ENCODE measurements at regions not wholly inside any gene's neighbourhood (a gene's known extent, or its start where the extent isn't known, plus 50 kb on each side); places are given as distances from the start of the nearest gene placed in this dataset.
"Not testable (repeated sequence)": the region's sequence is repeated elsewhere in the genome, so short reads cannot be mapped to it uniquely, and the experiment has no call there.

- DNase-seq (ENCODE audit: low read depth), result not testable (repeated sequence)
Observed at GRCh38 chr20:17891131-17891530, 77.5 kb downstream of the SNX5 start.

DNA sequence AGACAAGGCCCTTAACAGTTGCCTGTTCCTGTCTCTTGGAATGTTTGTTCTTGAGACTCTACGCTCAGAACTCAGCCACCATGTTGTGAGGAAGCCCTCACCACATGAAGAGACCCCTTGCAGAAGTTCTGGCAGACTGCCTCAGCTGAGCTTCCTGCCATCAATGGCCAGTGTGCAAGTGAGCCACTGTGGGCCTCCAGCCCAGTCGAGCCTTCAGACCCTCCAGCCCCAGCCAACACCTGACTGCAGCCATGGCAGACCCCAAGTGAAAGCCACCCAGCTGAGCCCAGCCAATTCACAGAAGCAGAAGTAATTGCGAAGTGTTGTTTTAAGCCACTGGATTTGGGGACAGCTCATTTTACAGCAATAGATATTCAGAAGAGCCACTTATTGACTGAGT, 78.3 kb downstream of the SNX5 start:
- no peak for DNase-seq (ENCODE audit: low read depth)

- DNase-seq (ENCODE audit: low read depth), result no peak
Observed at GRCh38 chr20:17889226-17889625, 79.4 kb downstream of the SNX5 start.

GRCh38 chr20:17888044-17888443, 80.5 kb downstream of the SNX5 start:
- DNase-seq (ENCODE audit: low read depth), result no peak

- no peak for DNase-seq (ENCODE audit: low read depth)
Observed at GRCh38 chr20:17887331-17888030, 81.1 kb downstream of the SNX5 start.

GRCh38 chr20:17885544-17885943, 83.0 kb downstream of the SNX5 start:
- no peak for DNase-seq (ENCODE audit: low read depth)

- no peak for DNase-seq (ENCODE audit: low read depth)
Observed at GRCh38 chr20:17885076-17885475, 83.5 kb downstream of the SNX5 start.

DNA sequence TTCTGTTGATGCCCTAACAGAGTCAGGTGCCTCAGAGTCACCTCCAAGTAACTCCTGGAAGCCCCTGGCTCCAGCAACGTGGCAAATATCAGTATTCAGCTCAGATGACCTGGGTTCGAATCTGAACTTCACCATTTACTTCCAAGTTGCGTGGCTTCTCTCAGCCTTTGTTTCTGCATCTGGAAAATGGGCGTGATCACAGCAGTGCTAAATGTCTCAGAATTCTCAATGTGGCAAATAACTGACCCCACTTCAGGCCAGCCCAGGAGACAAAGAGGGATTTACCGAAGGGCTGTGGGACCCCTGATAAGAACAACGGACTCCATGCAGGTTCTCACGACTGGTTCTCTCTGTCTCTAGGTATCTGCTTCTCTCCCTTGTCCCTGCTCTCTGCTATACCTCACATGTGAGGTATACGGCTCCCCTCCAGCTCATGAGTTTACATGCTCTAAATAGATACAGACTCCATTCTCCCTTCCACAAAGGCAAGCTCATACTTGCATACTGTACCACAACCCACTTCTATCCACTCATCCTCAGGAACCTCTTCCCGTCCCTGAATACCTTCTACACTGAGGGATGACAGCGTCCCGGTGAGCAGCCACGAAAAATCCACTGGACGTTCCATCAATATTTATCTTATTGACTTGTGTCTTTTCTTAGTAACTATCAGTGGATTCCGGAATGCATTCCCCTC, 84.1 kb downstream of the SNX5 start:
- DNase-seq (ENCODE audit: low read depth), result no peak

- no peak for DNase-seq (ENCODE audit: low read depth)
Observed at GRCh38 chr20:17883592-17884306, 84.8 kb downstream of the SNX5 start.

DNA sequence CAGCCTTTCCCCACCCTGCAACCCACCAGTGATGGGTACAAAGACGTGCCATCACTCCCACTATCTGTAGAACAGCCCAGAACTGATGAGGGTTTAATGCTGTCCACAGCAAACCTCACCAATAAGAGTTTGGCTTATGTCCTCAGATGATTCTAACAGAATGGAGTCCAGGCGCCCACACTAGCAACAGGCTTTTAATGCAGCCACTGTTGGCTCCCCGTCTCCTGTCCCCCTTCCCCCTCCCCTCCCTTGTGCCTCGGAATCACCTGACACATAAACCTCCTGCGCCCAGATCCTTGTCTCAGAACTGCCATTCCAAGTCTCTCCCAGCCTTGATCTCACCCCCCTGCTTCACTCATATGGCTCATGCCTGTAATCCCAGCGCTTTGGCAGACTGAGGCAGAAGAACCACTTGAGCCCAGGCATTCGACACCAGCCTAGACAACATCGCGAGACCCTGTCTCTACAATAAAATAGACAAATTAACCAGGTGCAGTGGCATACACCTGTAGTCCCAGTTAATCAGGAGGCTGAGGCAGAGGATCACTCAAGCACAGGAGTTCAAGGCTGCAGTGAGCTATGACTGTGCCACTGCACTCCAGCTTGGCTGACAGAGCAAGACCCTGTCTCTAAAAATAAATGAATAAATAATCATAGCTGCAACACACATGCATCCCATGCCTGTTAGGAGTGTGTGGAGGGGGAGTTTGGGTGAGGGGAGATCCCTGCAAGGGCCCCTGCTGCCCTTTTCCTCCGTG, 85.6 kb downstream of the SNX5 start:
- DNase-seq (ENCODE audit: low read depth), result no peak

DNA sequence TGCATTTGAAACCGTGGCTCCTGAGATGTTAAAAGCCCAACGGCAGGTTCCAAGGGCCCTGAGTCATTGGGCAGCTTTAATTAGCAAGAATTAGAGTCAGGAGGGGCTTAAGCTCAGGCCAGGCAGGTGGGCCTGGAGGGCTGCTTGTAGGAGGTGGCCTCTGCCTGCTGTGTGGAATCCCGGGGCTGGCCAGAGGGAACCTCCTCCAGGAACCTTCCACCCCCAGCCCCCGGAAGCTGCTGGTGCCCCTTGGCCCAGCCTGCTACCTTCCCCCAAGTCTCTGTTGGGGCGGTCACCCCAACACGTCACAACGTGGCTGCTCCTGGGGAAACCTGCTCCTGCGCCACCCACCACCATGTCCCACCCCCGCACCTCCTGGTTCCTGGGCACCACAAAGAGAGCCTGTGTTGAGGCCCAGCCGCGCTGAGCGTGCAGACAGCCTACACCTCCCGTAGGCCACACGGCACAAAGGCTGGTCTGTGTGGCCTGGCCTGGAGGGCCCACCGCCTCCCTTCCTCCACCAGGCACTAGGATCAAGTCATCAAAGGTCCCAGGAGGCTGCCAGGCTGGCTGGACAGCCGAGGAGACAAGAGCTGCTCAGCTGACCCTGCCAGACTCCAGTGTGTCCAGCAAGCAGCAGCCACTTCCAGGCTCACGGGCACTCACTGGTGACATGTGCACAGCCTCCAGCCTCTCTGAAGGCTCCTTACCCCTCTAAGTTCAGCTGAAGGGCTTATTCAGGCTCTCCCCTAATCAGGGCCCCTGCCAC, 86.3 kb downstream of the SNX5 start:
- no peak for DNase-seq (ENCODE audit: low read depth)

GRCh38 chr20:17881741-17882064, 86.9 kb downstream of the SNX5 start:
- no peak for DNase-seq (ENCODE audit: low read depth)

DNA sequence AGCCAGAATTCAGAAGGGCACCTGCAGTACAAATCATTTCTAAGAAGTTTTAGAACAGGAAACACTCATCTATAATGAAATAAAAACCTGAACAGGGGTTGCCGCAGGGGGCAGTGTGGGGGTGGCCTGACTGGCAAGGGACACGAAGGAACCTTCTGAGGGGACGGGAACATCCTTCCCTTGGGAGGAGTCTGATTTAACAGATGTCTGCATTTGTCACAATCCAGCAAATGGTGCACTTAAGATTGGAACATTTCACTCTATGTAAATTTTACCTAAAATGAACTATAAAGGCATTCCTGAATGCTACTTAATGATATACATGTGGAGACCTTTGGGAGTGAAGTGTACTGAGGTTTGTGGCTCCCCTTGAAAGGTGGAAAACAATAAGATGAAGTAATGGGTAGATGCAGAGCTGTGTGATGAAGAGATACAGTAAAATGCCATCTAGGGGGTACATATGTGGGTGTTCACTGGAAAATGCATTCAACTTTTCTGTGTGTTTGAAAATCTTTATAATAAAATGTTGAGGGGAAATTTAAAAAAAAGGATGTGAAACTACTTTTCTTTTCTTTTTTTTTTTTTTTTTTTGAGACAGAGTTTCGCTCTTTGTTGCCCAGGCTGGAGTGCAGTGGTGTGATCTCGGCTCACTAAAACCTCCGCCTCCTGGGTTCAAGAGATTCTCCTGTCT, 89.5 kb downstream of the SNX5 start:
- no peak for DNase-seq (ENCODE audit: low read depth)

GRCh38 chr20:17878069-17878911, 90.3 kb downstream of the SNX5 start:
- no peak for DNase-seq (ENCODE audit: low read depth)

- DNase-seq (ENCODE audit: low read depth), result no peak
Observed at GRCh38 chr20:17875981-17876385, 92.6 kb downstream of the SNX5 start.

DNA sequence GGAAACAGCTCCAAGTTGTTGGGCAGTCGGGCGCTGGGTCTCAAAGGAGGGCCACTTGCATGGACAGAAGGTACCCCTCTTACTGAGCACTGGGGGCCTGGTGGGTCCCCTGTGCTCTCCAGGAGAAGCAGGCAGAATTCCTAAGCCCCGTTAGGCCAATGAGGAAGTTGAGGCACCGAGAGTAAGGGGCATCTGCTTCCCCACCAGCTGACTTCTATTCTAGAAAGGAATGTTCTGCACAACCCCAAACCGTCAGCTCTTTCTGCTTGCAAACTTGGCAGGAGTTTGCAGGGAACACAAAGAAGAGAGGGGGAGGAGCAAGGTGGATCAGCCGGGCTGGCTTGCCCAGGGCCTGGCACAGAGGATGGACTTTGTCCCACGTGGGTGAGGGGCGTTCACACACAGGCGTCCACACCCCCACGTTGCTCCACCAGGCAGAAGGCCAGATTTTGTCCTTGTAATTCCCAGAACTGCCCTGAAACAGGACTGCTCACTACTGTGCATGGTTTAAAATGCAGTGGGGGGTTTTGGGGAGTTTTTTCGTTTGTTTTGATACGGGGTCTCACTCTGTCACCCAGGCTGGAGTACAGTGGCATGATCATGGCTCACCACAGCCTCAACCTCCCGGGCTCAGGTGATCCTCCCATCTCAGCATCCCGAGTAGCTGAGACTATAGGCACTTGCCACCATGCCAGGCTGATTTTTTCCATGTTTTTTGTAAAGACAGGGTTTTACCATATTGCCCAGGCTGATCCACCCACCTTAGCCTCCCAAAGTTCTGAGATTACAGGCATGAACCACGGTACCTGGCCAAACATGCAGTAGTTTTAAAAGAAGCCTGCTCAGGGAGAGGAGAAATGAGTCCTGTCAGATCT, 93.3 kb downstream of the SNX5 start:
- DNase-seq (ENCODE audit: low read depth), result no peak

DNA sequence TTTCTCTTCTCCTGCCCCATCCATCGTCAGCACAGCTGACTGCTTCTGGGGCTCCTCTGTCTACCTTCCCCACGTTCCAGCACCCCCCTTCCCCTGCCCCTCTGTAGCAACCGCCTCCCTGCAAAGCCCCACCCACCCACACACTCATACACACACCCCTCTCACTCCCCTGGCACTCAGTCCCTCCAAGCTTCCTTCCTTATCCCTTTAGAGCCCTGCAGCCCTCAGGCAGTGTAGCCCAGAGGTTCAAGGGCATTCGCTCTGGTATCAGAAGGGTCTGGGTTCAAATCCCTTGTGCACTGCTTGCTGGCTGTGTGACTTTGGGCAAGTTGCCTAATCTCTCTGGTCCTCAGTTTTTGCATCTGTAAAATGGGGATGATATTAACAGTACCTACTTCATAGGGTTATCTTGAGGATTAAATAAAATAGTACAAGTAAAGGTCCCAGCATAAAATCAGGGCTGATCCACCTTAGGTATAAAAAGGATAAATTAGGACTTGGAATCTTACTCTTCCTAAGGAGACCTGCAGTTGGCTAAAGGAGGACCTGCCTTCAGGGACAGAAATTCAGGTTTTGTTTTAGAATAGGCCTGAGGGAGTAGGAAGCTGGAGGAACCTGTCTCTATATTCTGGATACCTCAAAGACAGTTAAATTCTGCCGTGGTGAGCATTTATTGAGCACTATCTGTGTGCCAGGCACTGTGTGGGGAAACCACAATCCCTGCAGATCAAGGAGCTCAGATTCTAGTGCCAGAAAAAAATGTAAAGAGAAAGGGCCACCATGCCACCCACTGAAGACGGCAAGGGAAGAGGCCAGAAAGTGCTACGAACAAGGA, 94.1 kb downstream of the SNX5 start:
- DNase-seq (ENCODE audit: low read depth), result no peak
